ENCODE measurements at regions not wholly inside any gene's neighbourhood (a gene's known extent, or its start where the extent isn't known, plus 50 kb on each side); places are given as distances from the start of the nearest gene placed in this dataset.

DNA sequence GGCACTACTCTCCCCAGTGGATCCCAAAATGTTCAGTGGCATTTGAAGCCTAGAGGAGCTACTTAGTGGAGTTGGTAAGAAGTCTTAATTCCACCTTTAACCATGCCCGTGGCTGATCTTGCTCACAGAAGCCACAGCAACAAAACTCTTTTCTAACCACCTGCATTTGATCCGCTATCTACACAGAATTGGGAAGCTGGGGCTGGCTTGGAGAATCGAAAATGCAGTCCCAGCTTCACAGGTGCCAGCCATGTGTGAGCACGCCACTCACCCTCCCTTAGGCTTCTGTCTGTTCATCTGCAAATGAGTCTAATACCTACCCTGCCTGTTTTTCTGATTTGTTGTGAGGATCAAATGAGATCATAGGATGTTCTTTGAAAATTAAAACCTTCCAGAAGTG, 182.6 kb downstream of the BCL11A start:
- TF ChIP-seq EZH2phosphoT487 (IDR thresholded peaks at IDR 0.05; ENCODE audit: insufficient read depth, low read depth) (no peak), EZH2 (IDR thresholded peaks at IDR 0.05; ENCODE audit: insufficient read depth, poor library complexity, severe bottlenecking) (no peak)

Measured in GM23248 (cell line).